ENCODE measurements at regions not wholly inside any gene's neighbourhood (a gene's known extent, or its start where the extent isn't known, plus 50 kb on each side); places are given as distances from the start of the nearest gene placed in this dataset.

DNA sequence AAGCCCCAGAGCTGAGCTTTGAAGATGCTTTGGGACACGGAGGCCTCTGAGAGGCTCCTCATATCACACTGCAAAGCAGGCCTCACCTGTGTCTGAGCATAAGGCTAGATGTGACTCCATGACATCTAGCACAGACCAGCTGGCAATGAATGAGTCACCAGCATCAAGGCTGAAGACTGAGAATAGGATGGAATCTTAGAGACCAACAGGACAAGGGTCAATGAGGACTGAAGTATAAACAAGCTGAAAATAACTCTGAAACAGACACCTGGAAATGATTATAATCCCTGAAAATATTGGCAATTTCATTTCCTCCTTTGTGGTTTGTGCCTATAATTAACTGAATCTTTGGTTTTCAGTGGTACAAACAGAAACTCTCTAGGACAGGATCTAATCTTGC is 87.1 kb upstream of the PRPS1 start:
- TF ChIP-seq, protein P1, sequence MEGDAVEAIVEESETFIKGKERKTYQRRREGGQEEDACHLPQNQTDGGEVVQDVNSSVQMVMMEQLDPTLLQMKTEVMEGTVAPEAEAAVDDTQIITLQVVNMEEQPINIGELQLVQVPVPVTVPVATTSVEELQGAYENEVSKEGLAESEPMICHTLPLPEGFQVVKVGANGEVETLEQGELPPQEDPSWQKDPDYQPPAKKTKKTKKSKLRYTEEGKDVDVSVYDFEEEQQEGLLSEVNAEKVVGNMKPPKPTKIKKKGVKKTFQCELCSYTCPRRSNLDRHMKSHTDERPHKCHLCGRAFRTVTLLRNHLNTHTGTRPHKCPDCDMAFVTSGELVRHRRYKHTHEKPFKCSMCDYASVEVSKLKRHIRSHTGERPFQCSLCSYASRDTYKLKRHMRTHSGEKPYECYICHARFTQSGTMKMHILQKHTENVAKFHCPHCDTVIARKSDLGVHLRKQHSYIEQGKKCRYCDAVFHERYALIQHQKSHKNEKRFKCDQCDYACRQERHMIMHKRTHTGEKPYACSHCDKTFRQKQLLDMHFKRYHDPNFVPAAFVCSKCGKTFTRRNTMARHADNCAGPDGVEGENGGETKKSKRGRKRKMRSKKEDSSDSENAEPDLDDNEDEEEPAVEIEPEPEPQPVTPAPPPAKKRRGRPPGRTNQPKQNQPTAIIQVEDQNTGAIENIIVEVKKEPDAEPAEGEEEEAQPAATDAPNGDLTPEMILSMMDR (IDR thresholded peaks at IDR 0.05; ENCODE audit: low read length) = no peak
- no peak for TF ChIP-seq EZH2 (IDR thresholded peaks at IDR 0.05; ENCODE audit: borderline replicate concordance, low read length)

Data from OCI-LY1 (cell line).